ENCODE measurements at regions not wholly inside any gene's neighbourhood (a gene's known extent, or its start where the extent isn't known, plus 50 kb on each side); places are given as distances from the start of the nearest gene placed in this dataset.

DNA sequence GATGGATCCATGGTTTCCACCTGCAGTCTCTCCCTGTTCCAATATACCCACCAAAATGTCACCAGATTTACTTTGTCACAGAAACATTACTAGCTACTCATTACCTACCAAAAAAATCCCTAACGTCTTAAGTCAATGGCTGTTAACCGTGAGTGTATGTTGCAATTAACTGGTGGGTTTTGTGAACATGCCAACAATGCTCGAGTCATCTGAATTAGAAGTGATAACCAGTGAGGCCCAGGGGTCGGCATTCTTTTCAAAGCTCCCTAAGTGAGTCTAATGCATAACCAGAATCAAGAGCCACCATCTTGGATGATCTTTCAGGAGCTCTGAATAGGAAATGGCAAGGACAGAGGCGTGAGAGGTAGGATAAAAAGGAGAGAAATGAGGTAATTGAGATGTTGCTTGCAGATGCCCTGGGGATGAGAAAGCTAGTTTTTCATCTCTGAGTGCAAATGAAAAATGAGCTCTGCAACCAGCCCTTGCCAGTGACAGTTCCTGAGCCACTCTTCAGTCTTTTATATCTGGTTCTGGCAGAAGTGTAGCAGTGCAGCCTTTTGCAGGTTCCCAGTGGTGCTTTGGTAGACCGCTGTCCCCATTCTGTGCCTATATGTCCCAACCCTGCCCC, 130.0 kb upstream of the RND3 start:
- no peak for DNase-seq (ENCODE audit: low spot score)

DNA sequence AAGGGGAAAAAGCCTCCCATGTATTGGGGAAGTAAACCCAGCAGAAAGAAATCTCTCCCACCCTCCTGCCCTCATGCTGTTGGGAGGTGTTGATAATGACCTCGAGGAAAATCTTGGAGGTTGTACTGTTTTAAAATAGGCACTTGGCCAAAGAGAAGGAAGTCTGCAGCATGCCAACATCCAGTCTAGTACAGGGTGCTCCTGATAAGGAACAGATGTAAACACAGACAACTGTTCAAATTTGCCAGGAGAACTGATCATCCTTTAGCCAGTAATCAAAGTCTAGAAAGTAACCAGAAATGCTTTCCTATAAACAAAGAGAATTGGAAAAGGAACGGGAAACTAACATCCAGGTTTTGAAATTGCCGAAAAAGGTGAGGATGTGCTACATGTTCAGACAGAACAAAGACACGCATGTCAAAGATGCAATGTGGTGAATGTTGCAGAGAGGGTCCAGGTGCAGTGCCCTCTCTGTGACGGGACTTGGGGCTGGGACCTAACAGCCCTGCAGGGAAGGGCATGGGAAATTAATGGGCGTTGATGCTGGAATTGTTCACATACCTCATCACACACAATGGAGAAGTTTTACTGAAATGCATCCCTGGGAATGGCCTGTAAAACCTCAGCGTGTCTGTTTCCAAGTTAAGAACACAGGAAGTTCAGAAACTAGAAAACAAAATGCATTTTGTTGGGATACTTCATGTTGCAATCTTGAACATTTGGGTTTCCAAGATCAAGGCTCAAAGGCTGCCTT, 125.7 kb upstream of the RND3 start:
- no peak for DNase-seq (ENCODE audit: low spot score)

DNA sequence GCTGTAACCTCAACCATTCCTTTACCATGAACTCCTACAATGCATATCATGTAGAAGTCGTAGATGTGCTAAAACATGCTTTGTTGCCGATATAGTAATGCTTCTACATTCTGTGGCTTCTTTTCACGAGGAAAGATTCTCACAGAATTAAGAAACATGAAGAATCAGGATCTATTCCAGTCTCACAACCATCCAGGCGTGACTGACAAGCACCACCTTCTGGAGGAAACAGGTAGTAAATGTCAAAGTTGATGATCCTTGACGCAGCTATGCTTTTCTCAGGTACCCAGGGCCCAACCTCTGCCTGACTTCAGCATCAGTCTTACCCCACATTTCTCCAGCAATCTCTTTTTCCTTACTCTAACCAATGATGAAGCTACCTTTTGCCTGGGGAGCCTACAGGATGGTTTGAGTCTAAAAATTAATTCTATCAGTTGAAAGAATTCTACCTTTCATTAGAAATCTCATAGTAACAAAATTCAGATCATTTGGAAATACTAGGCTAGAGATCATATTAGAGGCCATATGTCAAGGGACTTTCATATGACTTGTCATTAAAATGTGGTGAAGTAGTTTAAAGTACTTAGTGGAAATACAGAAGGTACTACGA, 123.3 kb upstream of the RND3 start:
- peak; percentile 60 for DNase-seq (ENCODE audit: low spot score)

DNA sequence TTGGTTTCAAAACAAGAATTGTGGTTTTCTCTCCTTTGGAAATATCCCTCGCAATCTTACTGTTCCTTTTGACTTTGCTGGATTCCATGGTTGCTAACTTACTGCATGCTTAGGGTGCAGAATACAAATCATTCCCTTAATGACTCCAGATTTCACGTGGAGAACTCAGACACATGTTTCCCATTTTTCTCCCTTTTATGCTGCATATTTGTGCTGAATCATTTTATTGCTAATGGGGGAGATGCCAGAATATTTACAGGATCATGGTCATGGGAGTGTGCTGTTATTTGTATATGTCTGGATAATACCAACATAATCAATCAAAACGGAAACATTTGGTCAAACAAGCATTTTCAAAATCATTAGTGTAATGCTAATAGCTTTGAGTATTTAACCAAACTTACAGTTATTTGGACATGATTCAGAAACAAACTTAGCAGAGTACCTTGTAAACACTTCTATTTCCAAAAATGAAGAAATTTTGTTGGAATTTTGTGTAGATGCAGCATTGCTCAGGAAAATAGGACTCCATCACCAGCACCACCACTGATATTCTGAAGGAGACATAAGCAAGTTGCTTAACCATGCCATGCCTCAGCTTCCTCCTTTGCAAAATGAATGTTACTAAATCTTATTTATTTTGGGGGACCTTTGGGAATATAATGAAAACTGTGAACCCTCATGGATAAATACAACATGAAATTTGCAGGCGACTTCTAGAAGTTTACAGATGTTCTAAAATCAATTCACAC, 122.5 kb upstream of the RND3 start:
- no peak for DNase-seq (ENCODE audit: low spot score)

DNA sequence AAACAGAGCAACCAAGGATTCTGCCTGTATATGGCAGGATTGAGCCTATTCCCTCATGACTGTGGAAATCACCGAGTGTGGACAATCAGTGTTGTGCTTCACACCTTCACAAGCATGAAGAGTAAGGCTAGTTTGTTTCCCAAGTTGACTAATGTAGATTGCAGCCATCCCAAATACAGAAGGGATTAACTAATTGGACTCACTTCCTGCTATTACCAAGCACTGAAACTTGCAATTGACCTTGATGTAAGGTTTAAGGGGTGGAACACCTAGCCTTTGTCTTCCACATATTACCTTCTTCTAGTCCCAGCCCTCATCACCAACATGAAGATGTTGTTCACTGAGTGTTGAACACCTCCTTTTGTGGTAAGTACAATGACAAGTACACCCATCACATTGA, 120.9 kb upstream of the RND3 start:
- DNase-seq (ENCODE audit: low spot score) = no peak

DNA sequence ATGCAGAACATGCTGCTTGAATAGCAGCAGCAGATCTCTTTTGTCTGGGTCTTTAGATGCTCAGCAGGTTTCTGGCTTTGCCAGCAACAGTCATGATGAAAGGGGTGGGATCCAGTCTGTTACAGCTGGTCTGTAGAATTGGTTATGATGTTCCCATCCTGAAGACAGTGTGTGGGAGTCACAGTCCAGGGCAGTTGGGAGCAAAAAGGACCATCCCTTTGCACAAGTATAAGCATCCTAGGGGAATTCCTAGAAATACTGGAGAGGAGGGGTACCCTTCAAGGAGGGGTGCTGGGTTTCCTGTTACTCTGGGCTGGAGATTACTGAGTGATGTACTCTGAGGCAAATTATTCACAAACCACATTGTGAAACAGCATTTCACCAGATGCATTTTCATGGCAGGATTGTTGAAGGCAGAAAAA, 119.9 kb upstream of the RND3 start:
- no peak for DNase-seq (ENCODE audit: low spot score)

DNA sequence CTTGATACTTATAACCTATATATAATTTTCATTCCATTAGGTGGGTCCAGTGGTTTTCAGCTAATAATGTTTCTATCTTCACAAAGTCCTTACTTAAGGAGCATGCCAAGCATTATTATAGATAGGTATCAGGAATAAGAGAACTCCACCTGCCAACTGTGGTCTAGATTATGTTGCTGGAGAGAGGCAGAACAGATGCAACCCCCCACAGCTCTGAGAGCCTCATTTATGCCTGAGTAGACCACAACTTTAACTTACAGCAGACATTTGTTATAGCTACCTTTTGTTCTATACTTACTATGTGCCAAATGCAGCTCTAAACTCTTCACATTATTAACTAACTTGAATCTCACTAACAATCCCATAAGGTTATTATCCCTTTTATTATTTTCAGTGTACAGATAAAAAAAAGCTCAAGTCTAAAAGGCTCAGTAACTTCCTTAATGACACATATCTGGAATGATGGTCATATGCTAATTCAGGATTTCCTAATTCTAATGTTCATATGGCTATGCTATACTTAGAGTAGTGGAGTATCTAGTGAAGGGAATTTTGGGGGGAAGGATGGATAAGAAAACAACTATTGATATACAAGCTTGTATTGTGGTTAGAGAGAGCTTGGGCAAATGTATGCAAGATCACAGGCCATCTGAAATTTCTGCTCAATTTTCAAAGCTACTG, 119.1 kb upstream of the RND3 start:
- DNase-seq (ENCODE audit: low spot score) = no peak

DNA sequence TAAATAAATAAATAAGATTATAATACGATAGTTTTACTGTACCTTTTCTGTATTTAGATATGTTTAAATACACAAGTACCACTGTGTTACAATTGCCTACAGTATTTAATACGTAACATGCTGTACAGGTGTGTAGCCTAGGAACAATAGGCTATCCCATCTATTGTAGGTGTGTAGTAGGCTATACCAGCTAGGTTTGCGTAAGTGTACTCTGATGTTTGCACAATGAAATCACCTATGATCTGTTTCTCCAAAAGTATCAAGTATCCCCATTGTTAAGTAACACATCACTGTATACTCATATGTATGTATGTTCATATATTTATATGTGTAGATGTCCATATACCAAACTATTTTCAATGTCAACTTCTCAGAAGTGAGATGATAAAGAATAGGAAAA, 118.2 kb upstream of the RND3 start:
- no peak for DNase-seq (ENCODE audit: low spot score)

DNA sequence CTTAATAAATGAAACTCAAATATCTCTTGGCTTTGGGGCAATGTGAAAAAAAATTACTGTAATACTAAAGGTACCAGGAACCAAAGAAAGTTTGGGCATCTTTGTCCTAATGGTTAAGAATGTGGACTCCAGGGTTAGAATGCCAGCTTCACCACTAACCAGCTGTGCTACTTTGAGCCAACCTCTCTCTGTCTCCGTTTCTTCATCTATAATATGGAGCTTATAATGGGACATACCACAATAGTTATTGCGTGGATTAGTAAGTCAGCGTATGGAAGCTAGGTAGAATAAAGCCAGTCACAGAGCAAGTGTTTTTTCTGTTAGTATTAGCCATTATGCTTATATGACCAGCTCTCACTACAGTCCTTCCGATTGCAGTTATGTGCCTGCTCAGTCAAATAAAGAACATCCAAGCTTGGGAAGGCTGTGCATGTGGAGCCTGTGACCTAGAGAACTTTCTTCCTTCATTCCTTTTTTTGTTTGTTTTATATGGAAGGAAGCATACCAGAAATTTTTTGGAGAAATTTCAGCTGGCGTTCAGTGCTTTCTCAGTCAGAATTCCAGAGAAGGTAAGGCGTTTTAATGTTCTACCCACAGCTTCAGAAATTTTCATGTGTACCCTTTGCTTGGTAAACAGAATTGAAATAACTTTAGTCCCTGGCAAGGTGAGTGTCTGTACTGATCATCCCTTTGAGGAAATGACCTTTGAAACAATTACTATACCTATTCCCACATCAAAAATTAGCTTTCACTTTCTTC, 114.0 kb upstream of the RND3 start:
- DNase-seq (ENCODE audit: low spot score) = no peak

DNA sequence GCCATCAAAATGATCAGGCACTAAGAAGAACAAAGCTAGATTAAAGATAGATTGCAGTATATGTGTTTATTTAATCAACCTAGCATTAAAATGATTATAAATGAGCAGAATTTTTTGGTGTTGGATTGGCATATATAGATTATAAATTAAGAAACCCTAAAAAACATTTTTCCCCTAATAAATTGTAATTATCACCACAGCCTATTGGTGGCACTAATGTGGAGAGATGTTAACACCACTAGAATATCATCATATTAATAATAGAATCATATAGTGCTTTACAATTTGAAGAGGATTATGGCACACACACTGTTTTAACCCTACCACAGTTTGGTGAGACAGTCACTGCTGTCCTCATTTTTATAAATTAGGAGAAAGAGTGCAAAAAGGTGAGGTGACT, 112.4 kb upstream of the RND3 start:
- no peak for DNase-seq (ENCODE audit: low spot score)

DNA sequence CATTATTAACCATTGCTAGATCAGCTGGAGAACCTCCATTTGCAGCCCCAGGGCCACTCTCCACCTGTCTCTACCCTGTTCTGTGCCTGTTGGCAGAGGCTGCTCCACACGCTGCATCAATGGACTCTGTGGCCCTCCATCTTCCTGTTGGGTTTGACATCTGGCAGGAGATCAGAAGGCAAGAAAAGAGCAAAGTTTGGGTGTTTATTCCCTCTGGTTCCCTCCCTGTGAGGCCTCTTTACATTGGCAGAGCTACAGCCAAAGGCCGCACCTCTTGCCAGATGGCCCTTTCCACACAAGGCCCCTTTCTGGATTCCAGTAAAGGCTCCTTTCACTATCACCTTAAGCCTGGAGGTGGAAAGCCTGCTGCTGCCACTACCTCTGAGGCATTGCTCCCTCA, 110.9 kb upstream of the RND3 start:
- no peak for DNase-seq (ENCODE audit: low spot score)

DNA sequence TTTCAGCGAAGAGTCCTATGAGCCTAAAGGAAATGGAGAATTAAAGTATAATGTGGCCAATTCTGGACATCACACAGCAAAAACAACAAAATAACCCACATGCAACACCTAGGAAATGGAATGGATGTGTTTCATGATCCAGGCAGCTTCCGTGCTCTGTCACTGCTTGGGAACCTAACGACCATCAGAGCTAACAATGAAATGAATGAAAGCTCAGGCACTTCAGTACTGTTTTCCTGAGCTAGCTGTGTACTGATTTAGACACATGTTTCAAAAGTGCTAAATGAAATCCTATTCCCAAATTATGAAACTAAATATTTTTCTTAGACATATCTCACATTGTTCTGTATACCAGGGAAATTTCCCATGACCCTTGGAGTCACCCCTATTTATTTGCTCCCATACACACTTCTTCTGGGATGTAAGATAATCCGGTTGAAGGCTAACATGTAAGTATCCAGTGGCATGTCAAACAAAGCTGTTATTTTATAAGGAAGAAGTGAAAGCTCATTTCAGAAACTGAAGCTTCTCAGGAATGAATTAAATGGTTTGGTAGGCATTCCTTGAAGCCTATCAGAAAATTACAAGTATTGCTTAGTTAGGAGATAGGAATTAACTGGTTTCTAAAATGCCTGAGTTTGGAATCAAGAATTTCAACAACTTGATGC, 108.5 kb upstream of the RND3 start:
- DNase-seq (ENCODE audit: low spot score) = peak; percentile 75

DNA sequence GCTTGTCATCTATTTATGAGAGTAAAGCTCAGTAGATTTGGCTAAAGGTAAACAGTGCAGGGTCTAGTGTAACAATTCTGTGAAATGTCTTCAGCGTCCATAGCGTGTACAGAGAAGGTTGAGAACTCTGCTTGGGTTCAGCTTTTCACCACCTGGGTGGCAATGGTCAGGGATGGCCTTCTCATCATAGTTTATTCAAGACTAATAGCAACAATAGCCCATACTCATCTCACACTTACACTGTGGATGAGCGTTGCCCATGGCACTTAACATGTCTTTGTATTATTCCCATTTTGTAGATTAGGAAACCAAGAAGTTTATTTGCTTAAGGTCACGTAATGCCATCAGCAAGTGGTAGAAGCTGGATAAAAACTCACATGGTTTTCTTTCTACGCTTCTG, 106.8 kb upstream of the RND3 start:
- no peak for DNase-seq (ENCODE audit: low spot score)

DNA sequence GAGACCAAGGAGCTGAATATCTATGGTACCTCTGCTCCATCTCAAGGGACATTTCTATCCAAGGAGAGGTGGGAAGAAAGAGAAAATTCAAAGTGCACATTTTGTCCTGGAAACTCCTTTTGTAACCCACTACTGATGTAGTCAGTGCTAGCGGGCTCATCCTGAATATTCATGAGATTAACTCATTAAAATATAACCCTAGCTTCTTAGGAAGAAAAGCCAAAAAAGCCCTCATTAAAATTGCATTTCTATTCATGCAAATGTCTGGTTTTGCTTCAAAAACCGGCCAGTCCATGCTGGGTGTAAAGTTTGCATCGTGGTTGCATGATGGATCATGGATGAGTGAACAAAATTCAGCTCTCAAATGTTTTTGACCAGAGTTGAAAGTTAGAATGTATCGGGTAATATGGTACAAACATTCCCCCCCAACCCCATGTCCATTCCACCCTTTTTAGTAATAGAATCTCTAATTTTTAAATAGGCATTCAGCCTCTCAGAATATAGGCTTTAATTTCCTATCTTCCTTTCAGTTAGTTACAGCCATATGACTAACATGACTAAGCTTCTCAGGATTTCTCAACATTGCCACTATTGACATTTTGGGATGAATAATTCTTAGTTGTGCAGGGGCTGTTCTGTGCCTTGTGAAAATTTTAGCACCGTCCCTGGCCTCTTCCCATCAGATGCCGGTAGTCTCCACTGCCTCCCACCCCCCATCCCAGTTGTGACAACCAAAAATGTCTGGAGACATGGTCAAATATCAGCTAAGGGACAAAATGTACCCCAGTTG, 104.2 kb upstream of the RND3 start:
- peak; percentile 47 for DNase-seq (ENCODE audit: low spot score)

DNA sequence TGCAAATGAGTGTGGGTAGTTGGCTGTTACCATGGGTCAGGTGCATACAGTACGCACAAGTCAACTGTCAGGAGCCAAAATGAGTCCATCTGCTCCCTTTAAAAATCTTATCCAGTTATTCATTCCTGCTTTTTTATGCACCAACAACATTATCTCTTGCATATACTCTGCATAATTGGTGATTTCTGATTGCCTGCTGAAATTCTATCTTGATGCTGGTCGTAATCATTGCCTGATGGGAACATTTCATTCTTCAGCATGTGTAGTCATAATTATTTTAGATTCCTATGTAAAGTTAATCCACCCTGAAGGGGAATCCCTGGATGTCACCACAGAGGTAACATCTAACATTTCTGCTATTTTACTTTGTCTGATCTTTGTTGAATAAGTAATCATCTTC, 102.2 kb upstream of the RND3 start:
- no peak for DNase-seq (ENCODE audit: low spot score)

DNA sequence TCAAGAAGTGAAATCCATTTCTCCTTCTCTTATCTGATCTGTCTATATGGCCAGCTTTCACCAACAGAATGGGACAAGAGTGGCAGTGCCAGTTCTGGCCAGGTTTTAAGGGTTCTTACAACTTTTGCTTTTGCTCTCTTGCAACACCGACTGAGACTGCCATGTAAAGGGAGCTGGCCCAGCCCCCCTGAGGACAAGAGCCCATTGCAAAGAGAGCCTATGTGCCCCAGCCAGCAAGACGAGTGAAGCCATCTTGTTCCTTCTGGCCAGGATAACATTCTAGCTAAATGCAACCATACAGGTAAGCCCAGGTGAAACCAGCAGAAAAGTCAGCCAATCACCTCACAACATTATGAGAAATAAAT, 101.0 kb upstream of the RND3 start:
- DNase-seq (ENCODE audit: low spot score) = no peak

DNA sequence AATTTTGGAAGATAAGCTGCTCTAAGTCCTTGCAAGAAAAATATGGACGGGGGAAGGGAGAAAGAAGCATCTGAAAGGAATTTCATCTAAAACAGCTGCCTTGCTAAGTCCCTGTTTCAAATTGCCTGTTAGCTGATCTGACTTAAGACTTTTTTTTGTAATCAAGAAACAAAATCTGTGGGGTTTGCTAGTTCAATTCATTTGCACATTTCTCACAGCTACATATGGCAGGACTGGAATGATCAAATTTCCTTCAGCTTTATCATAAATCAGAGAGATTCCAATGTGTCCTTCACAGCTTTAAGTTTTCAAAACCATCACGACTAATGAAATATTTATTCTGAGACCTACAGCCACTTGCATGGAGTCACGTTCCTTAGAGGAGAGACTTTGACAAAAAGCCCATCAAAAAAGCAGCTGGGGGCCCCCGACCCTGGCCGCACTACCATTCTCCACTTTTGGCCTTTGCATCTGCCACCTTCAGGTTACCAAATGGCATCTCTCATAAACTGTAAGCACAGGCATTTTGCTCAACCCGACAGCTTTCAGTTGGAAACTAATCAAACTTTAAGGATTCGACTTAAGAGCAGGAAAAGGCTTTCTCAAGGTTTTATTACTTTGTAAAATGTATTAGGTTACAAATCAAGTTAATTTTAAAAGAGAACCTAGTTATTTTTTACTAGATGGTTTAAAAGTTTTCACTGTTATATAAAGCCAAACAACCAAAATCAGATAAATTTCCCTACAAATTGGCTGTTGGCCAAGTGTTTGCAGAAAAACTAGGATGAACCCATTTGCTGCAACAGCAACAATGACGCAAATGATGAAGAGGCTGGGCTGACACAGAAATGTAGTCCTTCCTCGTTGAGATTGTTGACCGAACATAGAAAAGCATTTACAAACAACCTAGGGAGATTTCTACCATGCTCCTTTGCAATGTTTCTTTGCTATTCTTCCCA, 100.4 kb upstream of the RND3 start:
- DNase-seq (ENCODE audit: low spot score) = no peak

DNA sequence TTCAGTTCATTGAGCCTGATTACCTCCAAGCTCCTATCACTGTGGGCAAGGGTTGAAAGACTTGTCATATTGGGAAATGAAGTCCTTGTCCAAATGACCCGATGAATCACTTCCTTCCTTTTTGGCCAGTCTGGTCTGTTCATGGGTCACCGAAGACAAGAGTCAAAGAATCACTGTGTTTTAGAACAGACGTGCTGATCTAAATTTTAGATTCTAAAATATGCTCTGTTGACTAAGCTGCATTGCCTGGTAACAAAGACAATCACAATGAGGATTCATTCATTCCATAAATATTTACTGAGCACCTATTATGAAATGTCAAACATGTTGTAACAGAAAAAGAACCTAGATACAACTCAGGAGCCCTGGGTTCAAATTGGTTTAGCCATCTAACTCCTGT, 99.4 kb upstream of the RND3 start:
- DNase-seq (ENCODE audit: low spot score) = peak; percentile 82

Data from COLO829 (cell line).